ENCODE measurements at regions not wholly inside any gene's neighbourhood (a gene's known extent, or its start where the extent isn't known, plus 50 kb on each side); places are given as distances from the start of the nearest gene placed in this dataset.

GRCh38 chr5:90066920-90067319, 342.6 kb downstream of the CETN3 start:
- TF ChIP-seq POLR2A (IDR thresholded peaks at IDR 0.05; ENCODE audit: low read depth, low read length), result no peak
- TF ChIP-seq, protein P1, sequence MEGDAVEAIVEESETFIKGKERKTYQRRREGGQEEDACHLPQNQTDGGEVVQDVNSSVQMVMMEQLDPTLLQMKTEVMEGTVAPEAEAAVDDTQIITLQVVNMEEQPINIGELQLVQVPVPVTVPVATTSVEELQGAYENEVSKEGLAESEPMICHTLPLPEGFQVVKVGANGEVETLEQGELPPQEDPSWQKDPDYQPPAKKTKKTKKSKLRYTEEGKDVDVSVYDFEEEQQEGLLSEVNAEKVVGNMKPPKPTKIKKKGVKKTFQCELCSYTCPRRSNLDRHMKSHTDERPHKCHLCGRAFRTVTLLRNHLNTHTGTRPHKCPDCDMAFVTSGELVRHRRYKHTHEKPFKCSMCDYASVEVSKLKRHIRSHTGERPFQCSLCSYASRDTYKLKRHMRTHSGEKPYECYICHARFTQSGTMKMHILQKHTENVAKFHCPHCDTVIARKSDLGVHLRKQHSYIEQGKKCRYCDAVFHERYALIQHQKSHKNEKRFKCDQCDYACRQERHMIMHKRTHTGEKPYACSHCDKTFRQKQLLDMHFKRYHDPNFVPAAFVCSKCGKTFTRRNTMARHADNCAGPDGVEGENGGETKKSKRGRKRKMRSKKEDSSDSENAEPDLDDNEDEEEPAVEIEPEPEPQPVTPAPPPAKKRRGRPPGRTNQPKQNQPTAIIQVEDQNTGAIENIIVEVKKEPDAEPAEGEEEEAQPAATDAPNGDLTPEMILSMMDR (IDR thresholded peaks at IDR 0.05; ENCODE audit: extremely low read depth in 1 of 2, insufficient read depth in 1 of 2, low read depth in 1 of 2, low read length in 2 of 2), result no peak
- TF ChIP-seq, protein P2, sequence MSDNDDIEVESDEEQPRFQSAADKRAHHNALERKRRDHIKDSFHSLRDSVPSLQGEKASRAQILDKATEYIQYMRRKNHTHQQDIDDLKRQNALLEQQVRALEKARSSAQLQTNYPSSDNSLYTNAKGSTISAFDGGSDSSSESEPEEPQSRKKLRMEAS (IDR thresholded peaks at IDR 0.05; ENCODE audit: insufficient read depth, insufficient read length), result no peak

Data from endothelial cell of umbilical vein (primary cell).